GM12865 (cell line): ENCODE measurements at regions not wholly inside any gene's neighbourhood (a gene's known extent, or its start where the extent isn't known, plus 50 kb on each side); places are given as distances from the start of the nearest gene placed in this dataset.

Experiments used
- DNase-seq: peaks from one replicate; pipeline ENCODE4 v3.0.0; 2010; ENCODE audit warnings: low read depth
- H3K4me3 ChIP-seq: 2 replicates; pipeline ENCODE4 v1.5.1; 2011; ENCODE audit warnings: mild to moderate bottlenecking, low read depth, low read length, control low read depth
- CTCF ChIP-seq: IDR thresholded peaks from 2 replicates; pipeline ENCODE4 v1.5.1; 2011; ENCODE audit warnings: low read length, control low read depth, low read depth, inconsistent platforms; ENCODE audit not compliant: insufficient read depth; ENCODE audit errors: missing control alignments

GRCh38 chr6:138590796-138591709 is 91.8 kb upstream of the NHSL1 start:
- TF ChIP-seq CTCF, result peak; percentile 79
- DNase-seq, result peak; percentile 71
- no peak overlapping the region for H3K4me3 ChIP-seq

- peak; percentile 55 for DNase-seq
- H3K4me3 ChIP-seq, result peak overlapping the region; percentile 37
- TF ChIP-seq CTCF, result no peak
Observed at GRCh38 chr6:138592749-138593123, 93.4 kb upstream of the NHSL1 start.

- peak overlapping the region; percentile 37 for H3K4me3 ChIP-seq
- no peak for TF ChIP-seq CTCF
- DNase-seq, result peak; percentile 82
Observed at GRCh38 chr6:138593124-138593877, 94.0 kb upstream of the NHSL1 start.

- no peak overlapping the region for H3K4me3 ChIP-seq
- no peak for DNase-seq
- no peak for TF ChIP-seq CTCF
Observed at GRCh38 chr6:138593909-138594757, 94.8 kb upstream of the NHSL1 start.

GRCh38 chr6:138594758-138595140 is 95.5 kb upstream of the NHSL1 start:
- no peak for TF ChIP-seq CTCF
- no peak overlapping the region for H3K4me3 ChIP-seq
- DNase-seq, result no peak

GRCh38 chr6:138596126-138596525 is 96.8 kb upstream of the NHSL1 start:
- no peak for TF ChIP-seq CTCF
- no peak overlapping the region for H3K4me3 ChIP-seq
- DNase-seq, result no peak
